Skin of body (tissue), 1 donor: ENCODE measurements at regions not wholly inside any gene's neighbourhood (a gene's known extent, or its start where the extent isn't known, plus 50 kb on each side); places are given as distances from the start of the nearest gene placed in this dataset.
"Not testable (repeated sequence)": the region's sequence is repeated elsewhere in the genome, so short reads cannot be mapped to it uniquely, and the experiment has no call there.

Experiments
- DNase-seq: peaks from one replicate; lab custom pipeline; 2025; lab: John Stamatoyannopoulos, UW

- not testable (repeated sequence) for DNase-seq
These were observed 187.4 kb downstream of the FAM72C start for GRCh38 chr1:143784239-143784882.

GRCh38 chr1:143778178-143778577 is 193.6 kb downstream of the FAM72C start:
- DNase-seq, result not testable (repeated sequence)

- not testable (repeated sequence) for DNase-seq
These were observed 207.0 kb downstream of the FAM72C start for GRCh38 chr1:143764831-143765230.

- DNase-seq, result not testable (repeated sequence)
These were observed 211.4 kb downstream of the FAM72C start for GRCh38 chr1:143760366-143760765.

GRCh38 chr1:143755961-143756360 is 215.8 kb downstream of the FAM72C start:
- not testable (repeated sequence) for DNase-seq

- DNase-seq, result no peak
These were observed 222.9 kb downstream of the FAM72C start for GRCh38 chr1:143748906-143749305.

- no peak for DNase-seq
These were observed 235.2 kb downstream of the FAM72C start for GRCh38 chr1:143736562-143736961.

GRCh38 chr1:143735764-143736461 is 235.9 kb downstream of the FAM72C start:
- DNase-seq, result no peak

- not testable (repeated sequence) for DNase-seq
These were observed 237.5 kb downstream of the FAM72C start for GRCh38 chr1:143734261-143734660.

GRCh38 chr1:143730890-143731289 is 240.9 kb downstream of the FAM72C start:
- DNase-seq, result not testable (repeated sequence)

- DNase-seq, result not testable (repeated sequence)
These were observed 242.2 kb downstream of the FAM72C start for GRCh38 chr1:143729449-143730111.

GRCh38 chr1:143728802-143729448 is 242.9 kb downstream of the FAM72C start:
- DNase-seq, result not testable (repeated sequence)

- DNase-seq, result no peak
These were observed 244.5 kb downstream of the FAM72C start for GRCh38 chr1:143727263-143727662.

GRCh38 chr1:143721024-143721373 is 250.8 kb downstream of the FAM72C start:
- DNase-seq, result no peak

GRCh38 chr1:143720087-143721023 is 251.4 kb downstream of the FAM72C start:
- no peak for DNase-seq

GRCh38 chr1:143718524-143718923 is 253.3 kb downstream of the FAM72C start:
- no peak for DNase-seq

GRCh38 chr1:143718021-143718420 is 253.8 kb downstream of the FAM72C start:
- no peak for DNase-seq

- no peak for DNase-seq
These were observed 254.4 kb downstream of the FAM72C start for GRCh38 chr1:143717434-143717833.

GRCh38 chr1:143714913-143715312 is 256.9 kb downstream of the FAM72C start:
- DNase-seq, result not testable (repeated sequence)

- DNase-seq, result not testable (repeated sequence)
These were observed 262.1 kb downstream of the FAM72C start for GRCh38 chr1:143709606-143710259.
